OCI-M1 (cell line): ENCODE measurements at regions not wholly inside any gene's neighbourhood (a gene's known extent, or its start where the extent isn't known, plus 50 kb on each side); places are given as distances from the start of the nearest gene placed in this dataset.
"Not testable (repeated sequence)": the region's sequence is repeated elsewhere in the genome, so short reads cannot be mapped to it uniquely, and the experiment has no call there.

Source experiments
- DNase-seq: peaks from one replicate; lab custom pipeline; 2025; lab: John Stamatoyannopoulos, UW

GRCh38 chr12:91452464-91452863 is 269.8 kb upstream of the DCN start:
- DNase-seq, result not testable (repeated sequence)

DNA sequence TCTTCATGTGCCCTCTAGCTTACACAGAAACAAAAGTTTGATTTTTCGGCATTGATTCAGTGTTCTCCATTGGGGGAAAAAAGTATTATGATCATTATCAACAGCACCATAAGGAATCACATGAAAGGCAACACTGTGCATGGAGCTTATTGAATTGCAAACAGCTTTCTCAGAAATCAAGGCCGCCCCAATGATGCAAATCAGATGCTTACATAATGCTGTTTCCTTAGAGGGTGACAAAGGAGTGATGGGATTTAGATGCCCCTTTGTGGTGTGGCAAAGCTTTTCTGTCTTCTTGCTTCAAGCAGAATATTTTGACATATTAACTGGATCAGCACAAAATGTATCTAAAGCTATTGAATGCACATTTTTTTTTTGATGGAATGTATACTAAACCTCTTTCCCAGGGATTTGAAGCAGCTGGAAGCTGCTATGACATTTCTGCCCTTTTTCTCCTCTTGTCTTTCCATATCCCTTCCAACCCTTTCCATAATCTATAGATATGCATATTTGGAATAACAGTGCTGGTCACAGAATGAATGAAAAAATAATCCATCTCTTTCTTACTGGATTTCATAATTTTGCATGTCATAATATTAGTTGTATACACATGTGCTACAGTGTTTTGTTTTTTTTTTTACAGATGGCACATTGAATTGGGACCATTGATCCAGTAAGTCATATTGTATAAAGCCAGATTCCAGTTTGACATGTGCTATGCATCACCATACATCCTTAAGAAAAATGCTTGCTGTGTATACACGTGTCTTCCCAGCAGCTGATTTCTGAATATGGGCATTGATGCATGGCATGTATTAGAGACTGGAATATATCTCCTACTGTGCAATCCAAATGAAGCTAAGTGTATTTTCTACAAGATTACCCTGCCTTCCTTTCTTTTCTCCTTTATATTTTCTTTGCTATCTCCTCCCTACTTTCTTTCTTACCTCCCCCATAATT is 259.7 kb upstream of the DCN start:
- DNase-seq, result no peak

DNA sequence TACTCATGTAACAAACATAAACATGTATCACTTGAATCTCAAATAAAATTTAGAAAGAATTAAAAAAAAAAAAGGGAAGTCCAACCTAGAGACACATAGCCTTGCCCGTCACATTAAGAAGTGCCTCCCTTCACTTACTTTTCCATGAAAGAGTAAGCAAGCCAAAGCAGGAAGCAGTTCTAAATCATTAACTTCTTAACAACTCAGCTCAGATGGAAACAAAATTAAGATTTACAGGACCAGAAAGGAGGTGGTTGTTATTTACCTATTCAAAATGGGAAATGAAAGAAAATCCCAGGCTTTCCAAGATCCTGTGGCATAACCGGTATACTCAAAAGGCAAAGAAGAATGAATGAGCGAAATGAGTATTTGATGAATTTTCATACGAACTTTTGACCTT is 258.6 kb upstream of the DCN start:
- no peak for DNase-seq

DNA sequence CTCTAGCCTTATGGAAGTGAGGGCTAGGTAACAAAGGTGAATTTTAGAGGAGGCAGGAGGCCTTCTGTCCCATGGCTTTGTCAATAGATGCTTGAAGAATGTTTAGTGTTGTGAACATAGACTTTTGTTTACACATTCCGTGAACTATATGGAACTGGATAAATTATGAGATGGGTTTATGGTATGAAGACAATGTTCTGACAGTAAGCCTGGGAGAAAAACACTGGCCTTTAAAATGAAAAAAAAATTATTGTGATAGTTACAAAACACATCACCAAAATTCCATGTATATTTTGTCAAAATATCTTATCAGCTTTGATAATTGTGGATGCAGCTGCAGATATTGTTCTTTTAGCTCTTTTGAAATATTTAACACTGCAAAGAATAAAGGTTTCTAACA is 251.5 kb upstream of the DCN start:
- DNase-seq, result no peak

DNA sequence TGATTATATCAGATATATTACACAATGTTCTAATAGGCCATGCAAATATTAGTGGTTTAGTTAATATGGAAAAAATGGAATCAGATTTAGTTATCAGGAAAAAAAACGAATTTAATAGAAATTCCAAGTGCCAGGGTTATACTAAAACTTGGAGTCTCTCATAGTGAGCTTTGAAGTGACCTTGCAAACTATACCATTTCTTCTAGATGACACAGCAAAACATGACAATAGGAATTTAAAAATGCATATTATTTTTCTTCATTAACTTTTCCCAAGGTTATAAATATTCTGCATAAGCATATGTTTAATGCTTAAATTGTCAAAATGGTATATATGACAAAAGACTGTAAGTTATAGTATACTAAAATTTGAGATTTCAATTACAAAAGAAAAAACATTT is 250.1 kb upstream of the DCN start:
- no peak for DNase-seq

GRCh38 chr12:91432089-91432488 is 249.5 kb upstream of the DCN start:
- no peak for DNase-seq

- no peak for DNase-seq
These were observed 241.9 kb upstream of the DCN start for GRCh38 chr12:91424506-91424905.

DNA sequence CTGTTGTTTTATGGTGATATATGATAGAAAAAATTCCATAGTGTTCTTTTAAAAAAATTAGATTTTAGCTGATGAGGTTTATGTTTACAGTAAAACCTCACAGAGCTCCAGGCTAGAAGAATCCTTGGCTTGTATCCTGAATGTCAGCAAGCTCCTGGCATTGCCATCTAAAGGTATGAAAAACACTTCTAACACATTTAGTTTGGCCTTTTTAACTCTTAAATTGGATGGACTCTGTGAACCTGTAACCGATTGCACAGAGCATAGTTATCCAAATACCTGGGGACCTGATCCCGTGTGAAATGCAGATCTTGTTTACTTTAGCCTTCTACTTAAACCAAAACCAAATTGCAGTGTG is 241.1 kb upstream of the DCN start:
- DNase-seq, result no peak

GRCh38 chr12:91422811-91423692 is 240.4 kb upstream of the DCN start:
- DNase-seq, result no peak

DNA sequence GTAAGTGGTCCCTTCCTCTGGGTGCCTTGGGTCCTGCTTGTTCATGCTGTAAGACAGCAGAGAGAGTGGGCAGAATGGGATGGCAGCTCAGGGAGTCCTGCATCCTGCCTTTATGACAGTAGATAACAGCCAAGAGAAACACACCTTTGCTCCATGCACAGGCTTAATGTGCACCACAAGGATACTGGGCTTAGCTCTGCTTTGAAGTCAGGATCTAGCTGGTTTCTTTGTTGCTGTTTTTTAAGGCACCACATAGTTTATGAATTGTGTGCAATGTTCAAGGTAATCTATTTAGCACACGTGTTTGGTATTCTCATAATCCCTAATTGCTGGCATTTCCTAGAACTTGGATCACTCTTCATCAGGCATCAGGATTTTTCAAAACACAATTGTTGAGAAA is 239.5 kb upstream of the DCN start:
- DNase-seq, result peak; percentile 41

DNA sequence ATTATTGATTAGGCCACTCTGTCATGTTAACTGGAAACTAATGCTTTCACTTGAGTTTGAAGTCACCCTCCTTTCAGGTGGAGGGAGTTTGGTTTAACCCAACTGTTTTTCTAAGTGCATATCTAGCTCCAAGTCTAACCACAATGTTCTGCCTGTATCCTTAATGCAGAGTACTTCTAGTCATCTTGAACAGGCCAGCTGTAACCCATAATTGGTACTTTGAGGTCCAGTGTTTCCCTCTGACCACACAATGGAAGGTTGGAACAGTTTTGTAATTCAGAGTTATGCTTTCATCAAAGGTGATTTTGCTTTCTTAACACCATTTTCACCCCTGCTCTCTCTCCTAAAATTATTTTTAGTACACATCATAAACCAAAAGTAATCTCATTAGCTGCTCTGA is 237.2 kb upstream of the DCN start:
- DNase-seq, result no peak

DNA sequence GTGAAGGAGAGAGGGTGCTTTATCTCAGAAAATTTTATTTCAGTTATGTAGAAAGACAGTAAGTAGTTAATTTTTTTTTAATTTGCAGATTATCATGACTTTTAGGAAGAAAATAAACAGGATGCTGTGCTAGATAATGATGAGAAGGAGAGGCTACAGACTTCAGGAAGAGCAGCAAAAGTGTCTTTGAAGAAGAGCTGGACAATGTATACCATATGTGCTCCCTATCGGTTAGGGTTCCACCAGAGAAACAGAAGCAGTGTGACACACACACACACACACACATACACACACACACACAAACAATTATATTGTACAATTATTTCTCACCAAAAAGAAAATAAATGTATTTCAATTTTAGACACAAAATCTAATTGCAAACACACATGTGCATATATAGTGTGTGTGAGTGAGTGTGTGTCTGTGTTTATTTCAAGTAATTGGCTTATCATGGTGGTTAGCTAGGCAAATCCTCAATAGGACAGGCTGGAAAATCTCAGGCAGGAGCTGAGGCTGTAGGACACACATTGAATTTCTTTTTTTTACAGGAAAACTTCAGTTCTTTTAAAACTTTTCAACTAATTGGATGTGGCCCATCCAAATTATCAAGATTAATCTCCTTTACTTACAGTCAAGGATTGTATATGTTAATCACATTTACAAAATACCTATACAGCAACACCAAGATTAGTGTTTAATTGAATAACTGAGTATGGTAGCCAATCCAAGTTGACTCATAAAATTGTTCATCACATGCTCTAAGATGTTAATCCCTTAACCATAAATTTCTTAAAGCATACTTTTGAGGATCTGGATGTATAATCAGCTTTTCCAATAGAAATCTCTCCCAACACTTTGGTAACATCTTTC is 235.8 kb upstream of the DCN start:
- no peak for DNase-seq

- DNase-seq, result no peak
These were observed 235.0 kb upstream of the DCN start for GRCh38 chr12:91417650-91418049.

GRCh38 chr12:91414636-91415035 is 232.0 kb upstream of the DCN start:
- no peak for DNase-seq

DNA sequence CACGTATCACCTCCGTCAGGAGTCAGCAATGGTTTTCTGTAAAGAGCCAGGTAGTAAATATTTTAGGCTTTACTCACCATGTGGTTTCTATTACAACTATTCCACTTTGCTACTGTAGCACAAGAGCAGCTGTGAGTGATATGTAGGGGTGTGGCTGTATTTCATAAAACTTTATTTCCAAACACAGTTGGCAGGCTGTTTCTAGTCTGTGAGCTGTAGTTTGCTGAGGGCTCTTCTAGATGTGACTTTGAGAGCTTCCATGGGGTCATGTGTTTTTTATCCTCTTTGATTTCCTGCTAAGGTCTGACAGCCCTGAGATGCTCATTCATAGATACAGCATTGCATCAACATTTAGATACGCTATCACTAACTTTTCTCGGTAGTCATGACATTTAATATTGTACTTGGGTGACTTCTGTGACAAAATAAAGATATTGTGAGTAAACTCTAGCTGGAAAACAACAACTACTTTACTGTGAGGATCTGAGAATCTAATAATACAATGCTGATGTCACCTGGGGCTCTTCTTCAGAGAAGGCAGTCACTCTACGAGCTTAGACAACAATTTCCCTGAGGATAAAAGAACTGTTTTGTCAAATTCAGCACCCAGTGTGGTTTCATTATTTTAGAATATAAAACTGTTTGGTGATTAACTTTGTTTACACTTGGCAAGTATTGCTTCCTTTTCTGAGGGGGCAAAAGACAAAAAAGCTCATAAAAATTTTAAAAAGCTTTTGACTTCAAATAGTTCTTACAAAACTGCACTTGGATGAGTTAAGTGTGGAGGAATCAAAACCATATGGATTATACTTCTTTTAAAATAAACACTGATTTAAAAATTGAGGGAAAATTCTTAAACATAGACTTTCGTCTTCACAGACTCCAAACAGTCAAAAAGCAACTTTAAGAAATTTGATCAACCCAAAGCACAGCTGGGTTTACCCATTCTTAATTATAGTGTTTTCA is 231.2 kb upstream of the DCN start:
- no peak for DNase-seq

DNA sequence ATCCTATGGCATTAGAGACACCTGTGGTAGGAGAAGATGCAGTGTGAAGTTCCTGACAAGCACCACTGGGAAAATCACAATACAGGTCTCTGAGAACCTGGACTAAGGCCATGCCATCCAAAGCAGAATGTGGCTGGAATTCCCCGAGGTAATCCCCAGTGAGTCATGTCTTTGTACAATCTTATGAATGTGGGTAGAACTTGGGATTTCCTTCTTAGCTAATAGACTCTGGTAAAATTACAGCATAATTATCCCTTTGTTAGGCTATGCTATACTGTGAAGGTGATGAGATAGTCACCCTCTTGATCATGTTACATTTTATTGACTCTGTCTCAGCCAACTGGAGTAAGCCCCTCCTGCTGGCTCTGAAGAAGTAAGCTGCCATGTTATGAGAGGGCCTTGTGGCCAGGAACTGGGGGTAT is 224.3 kb upstream of the DCN start:
- DNase-seq, result no peak

- DNase-seq, result no peak
These were observed 221.8 kb upstream of the DCN start for GRCh38 chr12:91404441-91404840.

DNA sequence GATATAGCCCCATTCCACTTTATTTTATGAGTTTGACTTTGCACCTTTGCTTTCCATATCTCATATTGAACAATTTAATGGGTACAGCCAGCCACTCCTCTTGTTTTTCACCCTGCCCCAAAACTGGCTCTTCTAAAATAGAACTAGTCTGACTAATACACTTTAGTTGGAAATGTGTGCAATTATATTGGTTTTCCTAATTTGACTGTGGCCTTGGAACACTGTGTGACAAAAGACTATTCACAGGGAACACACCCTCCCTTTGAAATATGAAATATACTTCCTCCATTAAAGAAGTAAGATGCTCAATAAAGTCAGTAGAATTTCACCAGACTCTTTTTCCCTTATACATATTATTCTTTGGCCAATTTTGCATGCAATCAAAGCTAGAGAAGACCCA is 218.6 kb upstream of the DCN start:
- DNase-seq, result no peak

DNA sequence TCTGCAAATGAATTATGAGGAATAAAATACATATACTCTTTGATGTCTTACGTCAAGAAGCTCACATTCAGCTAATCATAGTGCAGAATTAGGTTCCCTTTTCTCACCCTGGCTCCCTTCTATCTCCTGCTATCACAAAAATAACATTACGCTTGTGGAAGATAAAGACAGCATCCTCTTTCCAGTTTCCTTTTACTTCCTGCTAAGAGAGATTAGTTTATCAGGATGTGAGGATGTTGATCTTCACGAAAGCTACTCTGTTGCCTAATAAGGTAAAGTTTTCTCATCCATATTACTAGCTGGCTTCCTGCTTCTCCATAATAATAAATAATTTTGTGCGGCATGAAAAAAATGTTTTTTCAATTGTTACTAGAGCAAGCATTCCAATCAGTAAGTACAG is 217.7 kb upstream of the DCN start:
- DNase-seq, result peak; percentile 86

GRCh38 chr12:91397866-91398532 is 215.4 kb upstream of the DCN start:
- DNase-seq, result peak; percentile 91
